ENCODE measurements at regions not wholly inside any gene's neighbourhood (a gene's known extent, or its start where the extent isn't known, plus 50 kb on each side); places are given as distances from the start of the nearest gene placed in this dataset.

DNA sequence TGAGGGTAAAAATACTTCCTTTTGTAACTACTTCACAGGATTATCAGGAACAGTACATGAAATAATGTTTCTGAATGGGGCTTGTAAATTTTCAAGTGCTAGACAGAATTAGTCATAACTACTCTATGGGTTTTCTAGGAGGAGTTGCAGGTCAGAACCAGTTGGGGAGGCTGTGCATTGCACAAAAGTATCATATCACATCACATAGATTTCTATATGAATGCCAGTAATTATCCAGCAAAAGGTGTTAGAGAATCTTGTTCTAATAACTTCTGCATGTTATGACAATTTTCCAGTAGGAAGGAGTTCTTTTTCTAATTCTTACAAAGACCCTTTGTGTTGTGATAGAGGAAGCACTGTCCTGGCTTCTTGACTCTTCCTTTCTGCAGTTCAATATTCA lies 551.6 kb downstream of the COL12A1 start:
- TF ChIP-seq POLR2A (IDR thresholded peaks at IDR 0.05): no peak
- intact Hi-C loops (cut with DNase I): no loop called here

GRCh38 chr6:74651948-74652842 lies 553.7 kb downstream of the COL12A1 start:
- H3K9me3 ChIP-seq: no peaks in the 10 kb centered on the region
- intact Hi-C loops (cut with DNase I): no loop called here
- TF ChIP-seq POLR2AphosphoS5 (IDR thresholded peaks at IDR 0.05) (no peak), CTCF (IDR thresholded peaks at IDR 0.05) (no peak), POLR2A (IDR thresholded peaks at IDR 0.05) (no peak)
- no peak for DNase-seq (ENCODE audit: low spot score)
- no peaks in the 10 kb centered on the region for H3K27me3 ChIP-seq (replicated peaks; ENCODE audit: insufficient read depth)
- H3K27ac ChIP-seq: no peak overlapping the region
- no peaks in the 10 kb centered on the region for H3K36me3 ChIP-seq
- no peak overlapping the region for H3K4me3 ChIP-seq
- no peaks in the 10 kb centered on the region for H3K4me1 ChIP-seq (replicated peaks)
- WGBS: 58% methylated on average over 5 of the region's 5 CpGs

More for the DNA sequence above, 551.6 kb downstream of the COL12A1 start:
- H3K9me3 ChIP-seq: no peaks in the 10 kb centered on the region
- H3K4me3 ChIP-seq: no peak overlapping the region
- no peaks in the 10 kb centered on the region for H3K4me1 ChIP-seq (replicated peaks)
- H3K27me3 ChIP-seq (replicated peaks; ENCODE audit: insufficient read depth): no peaks in the 10 kb centered on the region
- no peaks in the 10 kb centered on the region for H3K36me3 ChIP-seq
- H3K27ac ChIP-seq: no peak overlapping the region
- DNase-seq (ENCODE audit: low spot score): no peak

GRCh38 chr6:74650668-74651067 lies 555.2 kb downstream of the COL12A1 start:
- Histone ChIP-seq H3K4me1 (replicated peaks) (no peaks in the 10 kb centered on the region), H3K27ac (no peak overlapping the region), H3K4me3 (no peak overlapping the region), H3K9me3 (no peaks in the 10 kb centered on the region), H3K36me3 (no peaks in the 10 kb centered on the region), H3K27me3 (replicated peaks; ENCODE audit: insufficient read depth) (no peaks in the 10 kb centered on the region)
- TF ChIP-seq POLR2AphosphoS5 (IDR thresholded peaks at IDR 0.05): no peak
- no peak for TF ChIP-seq POLR2A (IDR thresholded peaks at IDR 0.05)
- no peak for TF ChIP-seq CTCF (IDR thresholded peaks at IDR 0.05)
- no peak for DNase-seq (ENCODE audit: low spot score)
- intact Hi-C loops (cut with DNase I): no loop called here
- WGBS: 87% methylated on average over 3 of the region's 3 CpGs

- no peak for DNase-seq (ENCODE audit: low spot score)
- no peaks in the 10 kb centered on the region for H3K9me3 ChIP-seq
- no peak overlapping the region for H3K4me3 ChIP-seq
- no peak for TF ChIP-seq POLR2AphosphoS5 (IDR thresholded peaks at IDR 0.05)
- no peak for TF ChIP-seq POLR2A (IDR thresholded peaks at IDR 0.05)
- TF ChIP-seq CTCF (IDR thresholded peaks at IDR 0.05): no peak
- WGBS: 100% methylated on average over 1 of the region's 1 CpG
- H3K4me1 ChIP-seq (replicated peaks): no peaks in the 10 kb centered on the region
- intact Hi-C loops (cut with DNase I): no loop called here
- H3K27me3 ChIP-seq (replicated peaks; ENCODE audit: insufficient read depth): no peaks in the 10 kb centered on the region
- no peak overlapping the region for H3K27ac ChIP-seq
- no peaks in the 10 kb centered on the region for H3K36me3 ChIP-seq
These were observed 559.4 kb downstream of the COL12A1 start for GRCh38 chr6:74646461-74646860.

GRCh38 chr6:74645108-74645849 lies 560.6 kb downstream of the COL12A1 start:
- H3K4me1 ChIP-seq (replicated peaks): no peaks in the 10 kb centered on the region
- no peaks in the 10 kb centered on the region for H3K27me3 ChIP-seq (replicated peaks; ENCODE audit: insufficient read depth)
- no peak overlapping the region for H3K4me3 ChIP-seq
- intact Hi-C loops (cut with DNase I): no loop called here
- no peak for DNase-seq (ENCODE audit: low spot score)
- H3K36me3 ChIP-seq: no peaks in the 10 kb centered on the region
- TF ChIP-seq POLR2AphosphoS5 (IDR thresholded peaks at IDR 0.05) (no peak), POLR2A (IDR thresholded peaks at IDR 0.05) (no peak), CTCF (IDR thresholded peaks at IDR 0.05) (no peak)
- no peaks in the 10 kb centered on the region for H3K9me3 ChIP-seq
- no peak overlapping the region for H3K27ac ChIP-seq
- 80% methylated on average over 6 of the region's 6 CpGs for WGBS
